ENCODE measurements at regions not wholly inside any gene's neighbourhood (a gene's known extent, or its start where the extent isn't known, plus 50 kb on each side); places are given as distances from the start of the nearest gene placed in this dataset.

GRCh38 chr20:11810311-11811083 lies 107.2 kb upstream of the BTBD3 start (continued):
- no peak for TF ChIP-seq CHD7 (IDR thresholded peaks at IDR 0.05; ENCODE audit: insufficient replicate concordance, low read length)
- TF ChIP-seq JUN (IDR thresholded peaks at IDR 0.05; ENCODE audit: low read depth, low read length), result no peak
- TF ChIP-seq KDM4A (IDR thresholded peaks at IDR 0.05; ENCODE audit: low read depth, low read length, severe bottlenecking), result no peak
- no peak for TF ChIP-seq NRF1 (IDR thresholded peaks at IDR 0.05; ENCODE audit: low read depth, low read length)
- no peak for TF ChIP-seq SUZ12 (IDR thresholded peaks at IDR 0.05; ENCODE audit: low read length)
- no peak for TF ChIP-seq TEAD4 (IDR thresholded peaks at IDR 0.05; ENCODE audit: low read depth, low read length)
- no peak for TF ChIP-seq FOSL1 (IDR thresholded peaks at IDR 0.05; ENCODE audit: insufficient read depth, low read depth, low read length)
- TF ChIP-seq RFX5 (IDR thresholded peaks at IDR 0.05; ENCODE audit: borderline replicate concordance, low read depth, low read length), result no peak
- no peak for TF ChIP-seq KDM1A (IDR thresholded peaks at IDR 0.05; ENCODE audit: borderline replicate concordance, low read length)
- TF ChIP-seq ZNF274 (IDR thresholded peaks at IDR 0.05; ENCODE audit: borderline replicate concordance, extremely low read depth, low read length), result no peak
- TF ChIP-seq BCL11A (IDR thresholded peaks at IDR 0.05; ENCODE audit: low read depth in 2 of 2, low read length in 2 of 2), result no peak

Measured in H1 (cell line).